Body of pancreas (tissue), 4 donors: ENCODE measurements at regions not wholly inside any gene's neighbourhood (a gene's known extent, or its start where the extent isn't known, plus 50 kb on each side); places are given as distances from the start of the nearest gene placed in this dataset.

ENCODE experiments used
- ATAC-seq: fragments of 150-250 bp; one replicate; pipeline ENCODE4 v1.9.1; 2016
- DNase-seq, 4 donors: peaks; one replicate each; pipeline ENCODE4 v3.0.0-alpha.2; 2019
- H3K27ac ChIP-seq, 4 donors: fragments of 200-600 bp; sonication (generic); 1 replicate in 3 of 4; 2 replicates in 1 of 4; pipeline versions ENCODE4 v1.5.1 to v1.6.1; 2016 to 2019; ENCODE audit warnings: mild to moderate bottlenecking in 1 of 4, mixed read lengths in 1 of 4, moderate library complexity in 1 of 4
- H3K27me3 ChIP-seq, 2 donors: fragments of 200-600 bp; sonication (generic); one replicate each; pipeline ENCODE4 v1.6.0; 2016; ENCODE audit warnings: mild to moderate bottlenecking in 1 of 2
- H3K36me3 ChIP-seq, 2 donors: fragments of 200-600 bp; sonication (generic); replicated peaks in 1 of 2; 2 replicates each; pipeline ENCODE4 v1.5.1; 2016; ENCODE audit warnings: low read depth in 2 of 2; ENCODE audit not compliant: insufficient read depth in 1 of 2
- H3K4me1 ChIP-seq: fragments of 200-600 bp; sonication (generic); one replicate; pipeline ENCODE4 v1.6.0; 2016
- H3K4me3 ChIP-seq, 2 donors: fragments of 200-600 bp; sonication (generic); 1 replicate in 1 of 2; 2 replicates in 1 of 2; pipeline ENCODE4 v1.5.1; 2016 to 2019
- H3K9me3 ChIP-seq, 3 donors: fragments of 200-600 bp; sonication (generic); 1 replicate in 2 of 3; 2 replicates in 1 of 3; pipeline ENCODE4 v1.5.1; 2016
- CTCF ChIP-seq, 7 experiments: fragments of 450-650 bp in 4 of 7; fragments of 200-600 bp in 3 of 7; sonication (generic) in 3 of 7; IDR thresholded peaks; one replicate each; pipeline ENCODE4 v1.5.1; 2016 to 2019; ENCODE audit warnings: antibody characterized with exemption in 7 of 7
- POLR2A ChIP-seq, 3 donors: fragments of 450-650 bp; IDR thresholded peaks; one replicate each; pipeline ENCODE4 v1.6.1; 2016; ENCODE audit warnings: antibody characterized with exemption in 3 of 3, mild to moderate bottlenecking in 2 of 3
- WGBS, 2 donors: methylation state at CpG; one replicate each; pipeline ENCODE4 v1.1.5; 2017; 5-methylcytosine and 5-hydroxymethylcytosine counted together
- intact Hi-C: fragments of 100-400 bp; cut with DNase I; formaldehyde crosslinking; loops from one replicate; pipeline ENCODE4 v1.15.1; 2023

- Histone ChIP-seq H3K9me3 (no peaks in the 10 kb centered on the region), H3K4me1 (no peaks in the 10 kb centered on the region), H3K36me3 (no peaks in the 10 kb centered on the region), H3K4me3 (no peak overlapping the region), H3K27me3 (no peaks in the 10 kb centered on the region), H3K27ac (no peak overlapping the region)
- peak in 1 of 4 donors; percentile 35 for DNase-seq
- intact Hi-C loops: no loop called here
- ATAC-seq: peak; percentile 24
- no peak for TF ChIP-seq POLR2A (IDR thresholded peaks at IDR 0.05)
- TF ChIP-seq CTCF (IDR thresholded peaks at IDR 0.05): no peak
- 51 to 64% methylated on average over 4 of the region's 4 CpGs for WGBS, 2 donors
Measured at GRCh38 chr5:54671111-54671531, 153.6 kb downstream of the SNX18 start.

GRCh38 chr5:54670281-54670680 lies 152.7 kb downstream of the SNX18 start:
- ATAC-seq (no peak), DNase-seq (no peak)

GRCh38 chr5:54669845-54670244 lies 152.3 kb downstream of the SNX18 start:
- TF ChIP-seq CTCF (IDR thresholded peaks at IDR 0.05): no peak
- TF ChIP-seq POLR2A (IDR thresholded peaks at IDR 0.05): no peak
- ATAC-seq (no peak), DNase-seq (no peak)
- no peak overlapping the region for H3K4me3 ChIP-seq
- 54 to 64% methylated on average over 1 of the region's 1 CpG for WGBS, 2 donors
- intact Hi-C loops: no loop called here
- no peaks in the 10 kb centered on the region for H3K9me3 ChIP-seq
- no peaks in the 10 kb centered on the region for H3K36me3 ChIP-seq
- H3K27me3 ChIP-seq: no peaks in the 10 kb centered on the region
- no peaks in the 10 kb centered on the region for H3K4me1 ChIP-seq
- no peak overlapping the region for H3K27ac ChIP-seq

More at GRCh38 chr5:54670281-54670680, 152.7 kb downstream of the SNX18 start:
- no peaks in the 10 kb centered on the region for H3K4me1 ChIP-seq
- no peak overlapping the region for H3K27ac ChIP-seq
- intact Hi-C loops: no loop called here
- no peaks in the 10 kb centered on the region for H3K27me3 ChIP-seq
- H3K4me3 ChIP-seq: no peak overlapping the region
- H3K36me3 ChIP-seq: no peaks in the 10 kb centered on the region
- no peaks in the 10 kb centered on the region for H3K9me3 ChIP-seq
- TF ChIP-seq CTCF (IDR thresholded peaks at IDR 0.05) (no peak), POLR2A (IDR thresholded peaks at IDR 0.05) (no peak)

- WGBS, 2 donors: 26 to 41% methylated on average over 1 of the region's 1 CpG
- Histone ChIP-seq H3K4me1 (no peaks in the 10 kb centered on the region), H3K4me3 (no peak overlapping the region), H3K27ac (no peak overlapping the region), H3K27me3 (no peaks in the 10 kb centered on the region), H3K9me3 (no peaks in the 10 kb centered on the region), H3K36me3 (no peaks in the 10 kb centered on the region)
- intact Hi-C loops: no loop called here
- TF ChIP-seq POLR2A (IDR thresholded peaks at IDR 0.05) (no peak), CTCF (IDR thresholded peaks at IDR 0.05) (no peak)
- DNase-seq: no peak
- ATAC-seq: no peak
Measured at GRCh38 chr5:54669285-54669684, 151.7 kb downstream of the SNX18 start.

GRCh38 chr5:54668096-54668495 lies 150.5 kb downstream of the SNX18 start:
- Histone ChIP-seq H3K4me1 (no peaks in the 10 kb centered on the region), H3K9me3 (no peaks in the 10 kb centered on the region), H3K27ac (no peak overlapping the region), H3K27me3 (no peaks in the 10 kb centered on the region), H3K36me3 (no peaks in the 10 kb centered on the region), H3K4me3 (no peak overlapping the region)
- ATAC-seq (no peak), DNase-seq (no peak)
- intact Hi-C loops: no loop called here
- TF ChIP-seq CTCF (IDR thresholded peaks at IDR 0.05) (no peak), POLR2A (IDR thresholded peaks at IDR 0.05) (no peak)
- WGBS, 2 donors: 88 to 97% methylated on average over 2 of the region's 2 CpGs
